MCF 10A (cell line): ENCODE measurements at regions not wholly inside any gene's neighbourhood (a gene's known extent, or its start where the extent isn't known, plus 50 kb on each side); places are given as distances from the start of the nearest gene placed in this dataset.

Experiments used
- BruUV-seq: library from RNA; stranded (reverse); fragments of 400-500 nt; replicated peaks from 2 replicates; lab custom pipeline; 2021; lab: Mats Ljungman, UMichigan
- CTCF ChIA-PET: fragments of 300-600 bp; sonication (Branson Sonifier 250); formaldehyde crosslinking; extraction: SDS; loops from one replicate; lab custom pipeline; 2021; ENCODE audit warnings: antibody characterized with exemption, inconsistent platforms; lab: Yijun Ruan, JAX
- POLR2A ChIA-PET: fragments of 300-600, 350-650 bp; sonication (Branson Sonifier 250); formaldehyde crosslinking; extraction: SDS; loops from one replicate; lab custom pipeline; 2020; ENCODE audit warnings: antibody characterized with exemption, inconsistent platforms; lab: Yijun Ruan, JAX
- DNase-seq: peaks from one replicate; pipeline ENCODE4 v3.0.0-alpha.2; 2018; ENCODE audit not compliant: unreplicated experiment
- H3K27ac Mint-ChIP-seq: one replicate; pipeline ENCODE4 v1.8.0; 2022; ENCODE audit warnings: mild to moderate bottlenecking, low read depth, mixed read lengths; ENCODE audit not compliant: unreplicated experiment
- H3K27me3 Mint-ChIP-seq: one replicate; pipeline ENCODE4 v1.8.0; 2022; ENCODE audit warnings: mixed read lengths; ENCODE audit not compliant: insufficient read depth, unreplicated experiment
- H3K36me3 Mint-ChIP-seq: one replicate; pipeline ENCODE4 v1.8.0; 2022; ENCODE audit warnings: mild to moderate bottlenecking, moderate library complexity, mixed read lengths; ENCODE audit not compliant: insufficient read depth, unreplicated experiment
- H3K4me1 Mint-ChIP-seq: one replicate; pipeline ENCODE4 v1.8.0; 2022; ENCODE audit warnings: mixed read lengths; ENCODE audit not compliant: insufficient read depth, unreplicated experiment
- H3K4me3 Mint-ChIP-seq: one replicate; pipeline ENCODE4 v1.8.0; 2022; ENCODE audit warnings: mild to moderate bottlenecking, moderate library complexity, mixed read lengths; ENCODE audit not compliant: unreplicated experiment
- H3K9me3 Mint-ChIP-seq: one replicate; pipeline ENCODE4 v1.8.0; 2022; ENCODE audit warnings: mixed read lengths; ENCODE audit not compliant: unreplicated experiment
- intact Hi-C: fragments of 100-400 bp; cut with micrococcal nuclease; formaldehyde crosslinking; loops from 2 replicates; pipeline ENCODE4 v1.14.1; 2022
- TF ChIP-seq, protein P1 (sequence below): fragments of 200-600 bp; IDR thresholded peaks from one replicate; pipeline ENCODE4 v1.8.0; 2022; ENCODE audit warnings: antibody characterized with exemption, mild to moderate bottlenecking; ENCODE audit not compliant: unreplicated experiment

DNA sequence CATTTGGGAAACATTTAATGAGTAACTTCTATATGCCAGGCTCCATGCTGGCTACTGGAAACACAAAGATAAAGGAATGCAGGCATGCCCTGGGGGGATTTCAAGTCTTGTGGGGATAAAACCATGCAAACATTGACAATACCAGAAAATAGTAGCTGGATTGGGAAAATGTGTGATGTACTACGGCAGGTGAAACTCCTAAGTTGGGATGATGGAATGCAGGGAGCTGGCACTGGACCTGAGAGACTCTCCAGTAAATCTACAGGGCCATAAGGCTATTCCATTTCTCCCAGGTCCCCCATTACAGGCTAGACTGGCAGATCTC lies 68.2 kb upstream of the NTRK3 start:
- Mint-ChIP-seq H3K27ac (no peak overlapping the region), H3K4me1 (no peaks in the 10 kb centered on the region), H3K4me3 (no peak overlapping the region), H3K36me3 (no peaks in the 10 kb centered on the region), H3K27me3 (no peaks in the 10 kb centered on the region), H3K9me3 (peaks cover 15% of the 10 kb centered on the region)
- ChIA-PET CTCF (no interaction called here), POLR2A (no interaction called here)
- TF ChIP-seq, protein P1, sequence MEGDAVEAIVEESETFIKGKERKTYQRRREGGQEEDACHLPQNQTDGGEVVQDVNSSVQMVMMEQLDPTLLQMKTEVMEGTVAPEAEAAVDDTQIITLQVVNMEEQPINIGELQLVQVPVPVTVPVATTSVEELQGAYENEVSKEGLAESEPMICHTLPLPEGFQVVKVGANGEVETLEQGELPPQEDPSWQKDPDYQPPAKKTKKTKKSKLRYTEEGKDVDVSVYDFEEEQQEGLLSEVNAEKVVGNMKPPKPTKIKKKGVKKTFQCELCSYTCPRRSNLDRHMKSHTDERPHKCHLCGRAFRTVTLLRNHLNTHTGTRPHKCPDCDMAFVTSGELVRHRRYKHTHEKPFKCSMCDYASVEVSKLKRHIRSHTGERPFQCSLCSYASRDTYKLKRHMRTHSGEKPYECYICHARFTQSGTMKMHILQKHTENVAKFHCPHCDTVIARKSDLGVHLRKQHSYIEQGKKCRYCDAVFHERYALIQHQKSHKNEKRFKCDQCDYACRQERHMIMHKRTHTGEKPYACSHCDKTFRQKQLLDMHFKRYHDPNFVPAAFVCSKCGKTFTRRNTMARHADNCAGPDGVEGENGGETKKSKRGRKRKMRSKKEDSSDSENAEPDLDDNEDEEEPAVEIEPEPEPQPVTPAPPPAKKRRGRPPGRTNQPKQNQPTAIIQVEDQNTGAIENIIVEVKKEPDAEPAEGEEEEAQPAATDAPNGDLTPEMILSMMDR = no peak
- DNase-seq = no peak
- BruUV-seq = no TSS peak
- intact Hi-C loops = no loop called here

- H3K36me3 Mint-ChIP-seq = no peaks in the 10 kb centered on the region
- intact Hi-C loops = no loop called here
- POLR2A ChIA-PET = no interaction called here
- CTCF ChIA-PET = interaction anchor here (0.7 kb wide), 1 partner anchor 17 kb away, joined by 3 read pairs; no protein-coding TSS in a partner anchor
- no peak overlapping the region for H3K4me3 Mint-ChIP-seq
- no peaks in the 10 kb centered on the region for H3K27me3 Mint-ChIP-seq
- DNase-seq = no peak
- TF ChIP-seq, protein P1 = no peak
- no peak overlapping the region for H3K27ac Mint-ChIP-seq
- no TSS peak for BruUV-seq
- peaks cover 15% of the 10 kb centered on the region for H3K9me3 Mint-ChIP-seq
- no peaks in the 10 kb centered on the region for H3K4me1 Mint-ChIP-seq
These were observed 67.6 kb upstream of the NTRK3 start for GRCh38 chr15:88323976-88324740.

DNA sequence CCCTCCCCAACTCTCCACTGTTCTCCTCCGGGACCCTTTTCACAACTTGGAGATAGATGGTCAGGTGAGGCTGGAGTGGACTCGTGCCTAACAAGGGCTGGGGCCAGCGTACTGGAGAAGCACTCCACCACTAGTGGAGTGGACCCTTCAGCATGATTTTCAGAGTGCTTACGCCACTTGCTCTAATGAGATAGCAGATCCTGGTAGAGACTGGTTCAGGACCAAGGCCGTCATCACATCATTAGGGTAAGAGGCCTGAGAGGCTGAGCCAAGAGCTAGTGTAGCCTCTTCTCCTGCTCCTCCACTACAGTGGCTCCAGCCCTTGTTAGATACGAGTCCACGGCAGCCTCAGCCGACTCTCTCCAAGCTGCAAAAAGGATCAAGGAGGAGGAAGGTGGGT lies 66.9 kb upstream of the NTRK3 start:
- H3K27me3 Mint-ChIP-seq = no peaks in the 10 kb centered on the region
- H3K9me3 Mint-ChIP-seq = peaks cover 15% of the 10 kb centered on the region
- ChIA-PET CTCF (interaction anchor here (0.7 kb wide), 1 partner anchor 18 kb away, joined by 3 read pairs; no protein-coding TSS in a partner anchor), POLR2A (no interaction called here)
- no peaks in the 10 kb centered on the region for H3K4me1 Mint-ChIP-seq
- TF ChIP-seq, protein P1 = no peak
- H3K36me3 Mint-ChIP-seq = no peaks in the 10 kb centered on the region
- BruUV-seq = no TSS peak
- no peak overlapping the region for H3K4me3 Mint-ChIP-seq
- intact Hi-C loops = no loop called here
- H3K27ac Mint-ChIP-seq = no peak overlapping the region
- DNase-seq = no peak

GRCh38 chr15:88322461-88322860 lies 65.9 kb upstream of the NTRK3 start:
- no peak for DNase-seq
- ChIA-PET POLR2A (no interaction called here), CTCF (no interaction called here)
- BruUV-seq = no TSS peak
- TF ChIP-seq, protein P1 = no peak
- Mint-ChIP-seq H3K4me3 (no peak overlapping the region), H3K27me3 (no peaks in the 10 kb centered on the region), H3K9me3 (peaks cover 23% of the 10 kb centered on the region), H3K4me1 (no peaks in the 10 kb centered on the region), H3K36me3 (no peaks in the 10 kb centered on the region), H3K27ac (no peak overlapping the region)
- intact Hi-C loops = no loop called here
